ENCODE measurements at regions not wholly inside any gene's neighbourhood (a gene's known extent, or its start where the extent isn't known, plus 50 kb on each side); places are given as distances from the start of the nearest gene placed in this dataset.

DNA sequence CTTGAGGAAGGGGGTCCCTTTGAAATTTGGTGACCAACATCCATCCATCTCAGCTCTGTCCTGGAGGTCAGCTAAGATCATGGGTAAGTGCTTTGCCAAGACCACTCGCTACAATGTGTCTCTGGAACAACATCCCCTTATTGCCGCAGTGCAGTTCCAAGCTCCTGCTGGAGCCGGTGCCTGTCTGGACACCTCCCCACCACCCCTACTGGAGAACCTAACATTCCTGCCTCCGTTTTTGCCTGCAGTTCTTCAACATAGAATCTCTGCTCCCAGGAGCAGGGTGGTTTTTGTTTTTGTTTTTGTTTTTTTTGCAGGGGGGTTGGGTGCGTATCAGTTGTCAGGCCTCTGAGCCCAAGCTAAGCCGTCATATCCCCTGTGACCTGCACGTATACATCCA is 51.2 kb upstream of the FXYD4 start:
- H3K4me3 ChIP-seq (ENCODE audit: low read depth, low read length) = no peak overlapping the region
- H3K36me3 ChIP-seq (ENCODE audit: control insufficient read depth, insufficient read depth, low read length) = no peaks in the 10 kb centered on the region
- no peak for DNase-seq (ENCODE audit: low read depth)
- TF ChIP-seq, protein P1, sequence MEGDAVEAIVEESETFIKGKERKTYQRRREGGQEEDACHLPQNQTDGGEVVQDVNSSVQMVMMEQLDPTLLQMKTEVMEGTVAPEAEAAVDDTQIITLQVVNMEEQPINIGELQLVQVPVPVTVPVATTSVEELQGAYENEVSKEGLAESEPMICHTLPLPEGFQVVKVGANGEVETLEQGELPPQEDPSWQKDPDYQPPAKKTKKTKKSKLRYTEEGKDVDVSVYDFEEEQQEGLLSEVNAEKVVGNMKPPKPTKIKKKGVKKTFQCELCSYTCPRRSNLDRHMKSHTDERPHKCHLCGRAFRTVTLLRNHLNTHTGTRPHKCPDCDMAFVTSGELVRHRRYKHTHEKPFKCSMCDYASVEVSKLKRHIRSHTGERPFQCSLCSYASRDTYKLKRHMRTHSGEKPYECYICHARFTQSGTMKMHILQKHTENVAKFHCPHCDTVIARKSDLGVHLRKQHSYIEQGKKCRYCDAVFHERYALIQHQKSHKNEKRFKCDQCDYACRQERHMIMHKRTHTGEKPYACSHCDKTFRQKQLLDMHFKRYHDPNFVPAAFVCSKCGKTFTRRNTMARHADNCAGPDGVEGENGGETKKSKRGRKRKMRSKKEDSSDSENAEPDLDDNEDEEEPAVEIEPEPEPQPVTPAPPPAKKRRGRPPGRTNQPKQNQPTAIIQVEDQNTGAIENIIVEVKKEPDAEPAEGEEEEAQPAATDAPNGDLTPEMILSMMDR (IDR thresholded peaks at IDR 0.05; ENCODE audit: insufficient read depth, low read depth, low read length) = no peak
- H3K27me3 ChIP-seq (ENCODE audit: control insufficient read depth, insufficient read depth, low read length) = peaks cover 6% of the 10 kb centered on the region
- POLR2A ChIA-PET = no interaction called here
- CTCF ChIA-PET = no interaction called here

DNA sequence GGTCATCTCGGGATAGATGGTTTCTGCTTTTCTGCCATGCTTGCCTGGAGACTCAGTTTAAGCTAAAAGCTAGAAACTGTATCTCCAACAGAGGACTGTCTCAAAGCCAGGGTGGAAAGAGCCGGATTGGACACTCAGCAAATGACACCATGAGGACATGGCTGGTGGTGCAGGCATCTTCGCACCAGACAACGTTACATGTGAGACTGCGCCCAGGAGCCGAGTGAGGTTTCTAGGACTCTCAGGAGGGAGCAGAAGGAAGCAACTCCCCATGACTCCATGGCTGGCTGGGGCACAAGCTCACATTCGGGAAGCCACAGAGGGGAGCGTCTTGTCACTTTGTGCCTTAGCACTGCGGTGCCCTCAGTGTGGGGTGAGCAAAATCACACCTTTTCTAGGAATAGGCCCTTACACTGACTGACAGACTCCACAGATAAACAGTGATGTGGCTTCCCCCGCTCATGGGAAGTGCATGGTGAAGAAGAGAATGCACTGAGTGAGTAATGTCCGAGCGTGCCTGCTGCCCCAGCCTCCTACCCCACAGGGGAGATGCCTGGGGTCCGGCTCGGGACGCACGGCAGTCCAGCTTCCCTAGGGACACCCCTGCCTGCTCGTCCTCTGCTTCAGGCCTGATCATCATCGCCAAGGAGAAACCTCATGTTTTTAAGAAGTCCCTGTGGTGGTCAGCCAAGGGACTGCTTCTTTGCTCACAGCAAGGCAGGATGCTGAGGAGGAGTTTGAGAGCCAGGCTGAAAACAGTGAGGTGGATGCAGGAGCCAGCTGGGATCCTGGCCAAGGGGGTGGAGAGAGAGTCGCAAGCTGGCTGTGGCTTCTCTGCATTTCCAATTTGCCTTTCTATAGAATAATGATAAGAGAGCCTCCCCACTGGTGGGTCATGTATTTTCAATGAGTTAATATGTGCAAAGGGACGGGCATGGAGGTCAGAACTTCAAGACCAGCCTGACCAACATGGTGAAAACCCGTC is 52.2 kb upstream of the FXYD4 start:
- TF ChIP-seq, protein P1 (IDR thresholded peaks at IDR 0.05; ENCODE audit: insufficient read depth, low read depth, low read length) = no peak
- Histone ChIP-seq H3K27me3 (ENCODE audit: control insufficient read depth, insufficient read depth, low read length) (peaks cover 4% of the 10 kb centered on the region; the same call in 1 of the 2 replicates), H3K36me3 (ENCODE audit: control insufficient read depth, insufficient read depth, low read length) (no peaks in the 10 kb centered on the region), H3K4me3 (ENCODE audit: low read depth, low read length) (no peak overlapping the region)
- ChIA-PET POLR2A (no interaction called here), CTCF (interaction anchor here (0.9 kb wide), 1 partner anchor 26 kb away, joined by 3 read pairs; no protein-coding TSS in a partner anchor)
- no peak for DNase-seq (ENCODE audit: low read depth)

DNA sequence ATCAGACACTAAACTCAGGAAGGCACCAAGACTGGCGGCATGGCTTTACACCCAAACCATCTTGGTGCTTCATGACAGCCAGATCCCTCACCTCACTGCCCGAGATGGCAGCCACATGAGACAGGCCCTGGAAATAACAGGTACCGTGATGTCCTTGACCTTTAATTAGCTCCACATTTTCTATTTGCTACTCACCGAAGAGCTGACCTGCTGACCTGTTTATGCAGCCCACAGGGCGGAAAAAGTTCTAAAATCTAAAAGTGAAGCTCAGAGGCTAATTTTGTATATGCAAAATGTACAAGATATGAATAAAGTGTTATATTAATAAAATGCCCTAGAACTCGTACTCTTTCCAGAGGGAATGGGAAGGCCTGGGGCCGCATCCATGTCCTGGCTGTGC is 51.6 kb upstream of the RASGEF1A start:
- POLR2A ChIA-PET = no interaction called here
- H3K4me3 ChIP-seq (ENCODE audit: low read depth, low read length) = no peak overlapping the region
- TF ChIP-seq, protein P1 (IDR thresholded peaks at IDR 0.05; ENCODE audit: insufficient read depth, low read depth, low read length) = no peak
- CTCF ChIA-PET = interaction anchor here (0.9 kb wide), 1 partner anchor 25 kb away, joined by 3 read pairs; no protein-coding TSS in a partner anchor
- H3K27me3 ChIP-seq (ENCODE audit: control insufficient read depth, insufficient read depth, low read length) = peaks cover 4% of the 10 kb centered on the region; the same call in 1 of the 2 replicates
- DNase-seq (ENCODE audit: low read depth) = no peak
- H3K36me3 ChIP-seq (ENCODE audit: control insufficient read depth, insufficient read depth, low read length) = no peaks in the 10 kb centered on the region

DNA sequence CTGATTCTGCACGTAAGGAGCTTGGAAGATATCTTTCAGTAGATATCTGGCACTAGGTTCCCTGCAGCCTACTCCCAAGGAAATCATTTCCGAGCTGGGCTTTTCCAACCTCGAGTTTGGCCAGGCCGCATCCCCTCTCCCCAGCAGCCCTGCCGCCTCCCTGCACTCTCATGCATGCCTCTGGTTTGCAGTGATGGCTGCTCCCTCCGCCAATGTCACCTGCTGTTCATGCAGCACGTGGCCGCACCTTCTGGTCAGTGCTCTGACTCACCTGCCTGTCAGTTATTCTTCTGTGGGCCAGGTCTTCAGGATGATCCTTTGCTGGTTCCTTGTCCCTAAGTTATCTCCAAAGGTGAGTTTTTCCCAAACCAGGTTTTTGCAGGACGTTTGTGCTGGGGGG is 50.6 kb upstream of the RASGEF1A start:
- Histone ChIP-seq H3K36me3 (ENCODE audit: control insufficient read depth, insufficient read depth, low read length) (no peaks in the 10 kb centered on the region), H3K4me3 (ENCODE audit: low read depth, low read length) (no peak overlapping the region), H3K27me3 (ENCODE audit: control insufficient read depth, insufficient read depth, low read length) (peaks cover 4% of the 10 kb centered on the region; the same call in 1 of the 2 replicates)
- CTCF ChIA-PET = no interaction called here
- no peak for DNase-seq (ENCODE audit: low read depth)
- POLR2A ChIA-PET = no interaction called here
- TF ChIP-seq, protein P1 (IDR thresholded peaks at IDR 0.05; ENCODE audit: insufficient read depth, low read depth, low read length) = no peak

DNA sequence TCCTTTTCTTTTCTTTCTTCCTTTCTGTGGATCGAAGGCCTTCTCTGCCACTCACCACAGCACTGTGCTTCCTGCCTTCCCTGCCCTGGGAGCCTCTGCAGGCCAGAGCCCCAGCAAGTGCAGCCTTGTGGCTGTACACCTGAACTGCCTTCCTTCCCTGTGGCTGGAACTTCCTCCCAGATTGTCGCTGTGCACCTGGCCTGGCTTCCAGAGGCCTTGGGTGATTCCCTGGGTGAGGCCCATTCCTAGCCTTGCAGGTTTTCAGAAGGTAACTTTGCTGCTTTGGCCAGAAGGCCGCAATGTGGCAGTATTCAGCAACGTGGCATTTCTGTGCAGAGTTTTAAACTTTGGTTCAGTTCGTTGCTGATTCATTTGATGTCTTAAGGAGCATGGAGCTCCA is 50.1 kb upstream of the RASGEF1A start:
- CTCF ChIA-PET = no interaction called here
- TF ChIP-seq, protein P1 (IDR thresholded peaks at IDR 0.05; ENCODE audit: insufficient read depth, low read depth, low read length) = no peak
- POLR2A ChIA-PET = no interaction called here
- DNase-seq (ENCODE audit: low read depth) = no peak
- Histone ChIP-seq H3K36me3 (ENCODE audit: control insufficient read depth, insufficient read depth, low read length) (no peaks in the 10 kb centered on the region), H3K27me3 (ENCODE audit: control insufficient read depth, insufficient read depth, low read length) (peaks cover 4% of the 10 kb centered on the region; the same call in 1 of the 2 replicates), H3K4me3 (ENCODE audit: low read depth, low read length) (no peak overlapping the region)
